H1 (cell line): ENCODE measurements at regions not wholly inside any gene's neighbourhood (a gene's known extent, or its start where the extent isn't known, plus 50 kb on each side); places are given as distances from the start of the nearest gene placed in this dataset.

Source experiments
- CTCF ChIA-PET: fragments of 300-600 bp; sonication (Branson Sonifier 250); formaldehyde crosslinking; loops from one replicate; lab custom pipeline; 2021; ENCODE audit not compliant: partially characterized antibody; lab: Charles Lee
- POLR2A ChIA-PET: fragments of 300-600 bp; sonication (Branson Sonifier 250); formaldehyde crosslinking; loops from one replicate; lab custom pipeline; 2021; ENCODE audit warnings: inconsistent platforms; ENCODE audit not compliant: partially characterized antibody; lab: Charles Lee
- DNase-seq, 2 experiments: peaks; one replicate each; pipeline versions ENCODE4 v3.0.0 to v3.0.0-alpha.2; 2010 to 2022; ENCODE audit warnings: low spot score in 2 of 2, low read depth in 1 of 2, mixed read lengths in 1 of 2
- FAIRE-seq: peaks from 2 replicates; lab custom pipeline; 2011; peaks lifted over from hg19 to GRCh38; lab: Jason Lieb, UNC
- H2AFZ ChIP-seq: 2 replicates; pipeline ENCODE4 v1.8.1; 2012; ENCODE audit warnings: low read length, inconsistent platforms
- H2AK5ac ChIP-seq: 2 replicates; pipeline ENCODE4 v1.6.1; 2013; ENCODE audit warnings: low read depth, low read length
- H2BK120ac ChIP-seq: replicated peaks from 2 replicates; pipeline ENCODE3; 2013; ENCODE audit warnings: low read depth, low read length, inconsistent platforms
- H2BK12ac ChIP-seq: 2 replicates; pipeline ENCODE4 v1.6.1; 2013; ENCODE audit warnings: low read depth, low read length
- H2BK15ac ChIP-seq: 2 replicates; pipeline ENCODE4 v1.6.1; 2013; ENCODE audit warnings: low read length
- H2BK20ac ChIP-seq: 2 replicates; pipeline ENCODE4 v1.6.1; 2013; ENCODE audit warnings: low read length
- H2BK5ac ChIP-seq: 2 replicates; pipeline ENCODE4 v1.6.1; 2013; ENCODE audit warnings: low read depth, low read length
- H3K14ac ChIP-seq: 2 replicates; pipeline ENCODE4 v1.6.1; 2013; ENCODE audit warnings: inconsistent platforms; ENCODE audit not compliant: insufficient read length
- H3K18ac ChIP-seq: 2 replicates; pipeline ENCODE4 v1.6.1; 2013; ENCODE audit warnings: low read length; ENCODE audit errors: extremely low read depth
- H3K23ac ChIP-seq: 2 replicates; pipeline ENCODE4 v1.6.1; 2013; ENCODE audit warnings: inconsistent platforms; ENCODE audit not compliant: insufficient read length
- H3K23me2 ChIP-seq: 2 replicates; pipeline ENCODE4 v1.6.1; 2013; ENCODE audit warnings: low read depth, low read length
- H3K27ac ChIP-seq: 2 replicates; pipeline ENCODE4 v1.6.1; 2011; ENCODE audit warnings: low read depth, low read length, inconsistent platforms
- H3K27me3 ChIP-seq, 4 experiments: replicated peaks in 1 of 4; 1 replicate in 1 of 4; 2 replicates in 3 of 4; pipeline versions ENCODE4 v1.6.1 to v1.8.1; 2011 to 2013; ENCODE audit warnings: low read length in 3 of 4, mild to moderate bottlenecking in 3 of 4, inconsistent platforms in 2 of 4, mixed read lengths in 2 of 4, moderate library complexity in 1 of 4; ENCODE audit not compliant: control insufficient read depth in 3 of 4, insufficient read depth in 3 of 4; ENCODE audit errors: extremely low read depth in 1 of 4
- H3K36me3 ChIP-seq, 4 experiments: 2 replicates each; pipeline versions ENCODE4 v1.6.1 to v1.8.1; 2011 to 2013; ENCODE audit warnings: mild to moderate bottlenecking in 4 of 4, low read length in 3 of 4, moderate library complexity in 2 of 4, control low read depth in 1 of 4, inconsistent platforms in 1 of 4; ENCODE audit not compliant: insufficient read depth in 4 of 4, control insufficient read depth in 2 of 4
- H3K4ac ChIP-seq: replicated peaks from 2 replicates; pipeline ENCODE3; 2013; ENCODE audit warnings: low read length, low read depth, mixed read lengths, inconsistent platforms; ENCODE audit not compliant: insufficient read length
- H3K4me1 ChIP-seq, 4 experiments: replicated peaks in 1 of 4; 1 replicate in 1 of 4; 2 replicates in 3 of 4; pipeline versions ENCODE4 v1.6.1 to v1.8.1; 2011 to 2013; ENCODE audit warnings: low read length in 3 of 4, inconsistent platforms in 2 of 4, mixed read lengths in 1 of 4; ENCODE audit not compliant: insufficient read depth in 4 of 4, control insufficient read depth in 3 of 4
- H3K4me2 ChIP-seq, 2 experiments: 2 replicates each; pipeline versions ENCODE4 v1.6.1 to v1.8.1; 2011 to 2013; ENCODE audit warnings: low read depth in 2 of 2, low read length in 2 of 2, control low read depth in 1 of 2, inconsistent platforms in 1 of 2, mild to moderate bottlenecking in 1 of 2; ENCODE audit not compliant: insufficient read depth in 1 of 2
- H3K4me3 ChIP-seq, 4 experiments: fragments of 200-600, 300-600 bp in 1 of 4; sonication (generic), shearing (Covaris generic), sonication (Bioruptor Twin) in 1 of 4; 2 replicates each; pipeline versions ENCODE4 v1.5.1 to v1.8.1; 2011 to 2016; ENCODE audit warnings: low read length in 4 of 4, low read depth in 3 of 4, control low read depth in 2 of 4, inconsistent platforms in 2 of 4, mild to moderate bottlenecking in 2 of 4, mixed read lengths in 1 of 4, moderate library complexity in 1 of 4; ENCODE audit not compliant: insufficient read depth in 2 of 4; ENCODE audit errors: extremely low read depth in 1 of 4
- H3K56ac ChIP-seq: replicated peaks from 2 replicates; pipeline ENCODE3; 2013; ENCODE audit warnings: low read depth, mild to moderate bottlenecking, mixed read lengths, low read length, inconsistent platforms; ENCODE audit not compliant: insufficient read length
- H3K79me1 ChIP-seq: 2 replicates; pipeline ENCODE4 v1.6.1; 2013; ENCODE audit warnings: low read depth, low read length, control low read depth
- H3K79me2 ChIP-seq, 2 experiments: 2 replicates each; pipeline versions ENCODE4 v1.6.1 to v1.8.1; 2012 to 2013; ENCODE audit warnings: low read length in 2 of 2, mild to moderate bottlenecking in 2 of 2, inconsistent platforms in 1 of 2; ENCODE audit not compliant: insufficient read depth in 2 of 2, control insufficient read depth in 1 of 2
- H3K9ac ChIP-seq, 4 experiments: replicated peaks in 1 of 4; 1 replicate in 1 of 4; 2 replicates in 3 of 4; pipeline versions ENCODE4 v1.6.1 to v1.8.1; 2011 to 2013; ENCODE audit warnings: low read depth in 3 of 4, low read length in 3 of 4, control low read depth in 2 of 4, mild to moderate bottlenecking in 2 of 4, moderate library complexity in 2 of 4, inconsistent platforms in 1 of 4; ENCODE audit errors: extremely low read depth in 1 of 4
- H3K9me3 ChIP-seq, 2 experiments: 2 replicates each; pipeline versions ENCODE4 v1.6.1 to v1.8.1; 2012 to 2013; ENCODE audit warnings: mild to moderate bottlenecking in 2 of 2, moderate library complexity in 2 of 2, control low read depth in 1 of 2, inconsistent platforms in 1 of 2, low read depth in 1 of 2, low read length in 1 of 2, mixed read lengths in 1 of 2; ENCODE audit not compliant: insufficient read depth in 2 of 2
- H4K20me1 ChIP-seq, 2 experiments: replicated peaks in 1 of 2; 2 replicates each; pipeline versions ENCODE3 to v1.8.1; 2011 to 2013; ENCODE audit warnings: inconsistent platforms in 2 of 2, low read length in 2 of 2, mild to moderate bottlenecking in 1 of 2; ENCODE audit not compliant: insufficient read depth in 2 of 2, control insufficient read depth in 1 of 2
- H4K5ac ChIP-seq: 2 replicates; pipeline ENCODE4 v1.6.1; 2013; ENCODE audit warnings: low read length, low read depth, mixed read lengths, inconsistent platforms; ENCODE audit not compliant: insufficient read length
- H4K8ac ChIP-seq: 2 replicates; pipeline ENCODE4 v1.8.0; 2013; ENCODE audit warnings: mild to moderate bottlenecking, moderate library complexity, low read length, inconsistent platforms; ENCODE audit not compliant: insufficient read depth; ENCODE audit errors: extremely low read depth
- H4K91ac ChIP-seq: replicated peaks from 2 replicates; pipeline ENCODE3; 2013; ENCODE audit warnings: low read length, mixed read lengths, inconsistent platforms; ENCODE audit not compliant: insufficient read length
- ATF2 ChIP-seq: IDR thresholded peaks from 2 replicates; pipeline ENCODE4 v1.6.1; 2012; ENCODE audit warnings: low read length, inconsistent platforms
- BCL11A ChIP-seq, 2 experiments: IDR thresholded peaks; one replicate each; pipeline ENCODE4 v1.6.1; 2011; ENCODE audit warnings: low read depth in 2 of 2, low read length in 2 of 2, mild to moderate bottlenecking in 2 of 2
- CTCF ChIP-seq, 3 experiments: IDR thresholded peaks; 1 replicate in 2 of 3; 2 replicates in 1 of 3; pipeline versions ENCODE4 v1.5.1 to v1.6.1; 2011; ENCODE audit warnings: low read length in 3 of 3, mild to moderate bottlenecking in 3 of 3, inconsistent platforms in 2 of 3, low read depth in 1 of 3, moderate library complexity in 1 of 3; ENCODE audit not compliant: insufficient read depth in 1 of 3; ENCODE audit errors: control extremely low read depth in 1 of 3
- KDM1A ChIP-seq: fragments of 200-600, 300-600 bp; sonication (generic); IDR thresholded peaks from 2 replicates; pipeline ENCODE4 v1.7.1; 2016; ENCODE audit warnings: mild to moderate bottlenecking, low read length, borderline replicate concordance
- SAP30 ChIP-seq: fragments of 300-600 bp; sonication (generic); IDR thresholded peaks from 2 replicates; pipeline ENCODE4 v1.7.1; 2012; ENCODE audit warnings: low read length, moderate library complexity, mild to moderate bottlenecking, inconsistent platforms; ENCODE audit not compliant: insufficient read depth, insufficient replicate concordance
- WGBS, 2 experiments: shearing (Covaris generic) in 1 of 2; methylation state at CpG; one replicate each; pipeline versions ENCODE4 v1.1.6 to v1.1.7; 2013 to 2015; ENCODE audit warnings: low lambda C conversion rate in 2 of 2, mixed read lengths in 2 of 2, inconsistent platforms in 1 of 2, low coverage in 1 of 2, missing lambda C conversion rate in 1 of 2; ENCODE audit not compliant: insufficient replicate concordance in 2 of 2, insufficient coverage in 1 of 2, insufficient read length in 1 of 2; ENCODE audit errors: extremely low coverage in 1 of 2, missing lambda C conversion rate in 1 of 2; 5-methylcytosine and 5-hydroxymethylcytosine counted together

- H3K14ac ChIP-seq, result no peak overlapping the region
- no peaks in the 10 kb centered on the region for H3K79me1 ChIP-seq
- WGBS, 2 experiments, result 94% methylated on average over 1 of the region's 1 CpG; no CpG with 5 or more reads in 1 of the 2 experiments
- no peak overlapping the region for H4K8ac ChIP-seq
- H2AK5ac ChIP-seq, result no peak overlapping the region
- no peaks in the 10 kb centered on the region for H4K20me1 ChIP-seq
- H3K4me3 ChIP-seq, result no peak overlapping the region
- no peak overlapping the region for H3K4ac ChIP-seq
- no peaks in the 10 kb centered on the region for H3K36me3 ChIP-seq
- no peak overlapping the region for H3K4me2 ChIP-seq
- H3K4me1 ChIP-seq, result no peaks in the 10 kb centered on the region
- no peaks in the 10 kb centered on the region for H3K27me3 ChIP-seq
- H3K18ac ChIP-seq, result no peak overlapping the region
- no peak overlapping the region for H2BK5ac ChIP-seq
- no peak overlapping the region for H2BK120ac ChIP-seq
- no peak overlapping the region for H2BK20ac ChIP-seq
- no peak overlapping the region for H2BK12ac ChIP-seq
- no peak overlapping the region for H4K5ac ChIP-seq
- no peak overlapping the region for H4K91ac ChIP-seq
- FAIRE-seq (no peak), DNase-seq (no peak)
- no peak overlapping the region for H3K9ac ChIP-seq
- no peak overlapping the region for H3K23ac ChIP-seq
- POLR2A ChIA-PET, result interaction anchor here (1.1 to 1.2 kb wide), 2 partner anchors 11 to 15 kb away, joined by 3 read pairs; no protein-coding TSS in a partner anchor
- TF ChIP-seq CTCF (IDR thresholded peaks at IDR 0.05; ENCODE audit: control extremely low read depth in 1 of 3, insufficient read depth in 1 of 3, low read depth in 1 of 3, low read length in 3 of 3) (no peak), BCL11A (IDR thresholded peaks at IDR 0.05; ENCODE audit: low read depth in 2 of 2, low read length in 2 of 2) (no peak), KDM1A (no peak), SAP30 (no peak), ATF2 (no peak)
- H3K56ac ChIP-seq, result no peak overlapping the region
- H3K79me2 ChIP-seq, result no peaks in the 10 kb centered on the region
- no peak overlapping the region for H3K27ac ChIP-seq
- CTCF ChIA-PET, result interaction anchor here (0.7 to 1.3 kb wide), 3 partner anchors 24 to 291 kb away, joined by 3 to 6 read pairs (median 3); no protein-coding TSS in a partner anchor
- no peak overlapping the region for H2BK15ac ChIP-seq
- H3K23me2 ChIP-seq, result no peaks in the 10 kb centered on the region
- H3K9me3 ChIP-seq, result no peaks in the 10 kb centered on the region
- no peak overlapping the region for H2AFZ ChIP-seq
Measured at GRCh38 chr2:207434306-207434705, 95.5 kb upstream of the CREB1 start.
